ENCODE measurements at regions not wholly inside any gene's neighbourhood (a gene's known extent, or its start where the extent isn't known, plus 50 kb on each side); places are given as distances from the start of the nearest gene placed in this dataset.

DNA sequence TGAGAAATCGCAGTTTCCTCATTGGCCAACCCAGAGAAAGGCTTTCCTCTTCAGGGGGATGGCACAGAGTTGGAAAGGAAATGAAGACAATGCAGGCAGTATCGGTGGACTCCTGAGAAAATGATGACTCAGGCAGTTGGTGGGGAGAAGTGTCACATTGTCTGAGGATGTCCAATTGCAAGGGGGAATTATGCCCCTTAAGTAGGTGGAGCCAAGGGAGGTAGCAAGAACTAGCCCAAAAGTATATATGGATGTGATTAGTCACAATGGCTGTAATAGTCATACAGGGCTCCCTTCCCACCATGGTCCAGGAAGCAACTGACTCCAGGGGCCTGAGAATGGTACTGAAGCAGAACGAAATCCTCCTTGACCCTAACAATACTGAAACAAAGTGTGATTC, 58.3 kb upstream of the EGFR start:
- no peaks in the 10 kb centered on the region for H3K36me3 ChIP-seq
- no peak overlapping the region for H3K27ac ChIP-seq
- peaks cover 0 to 8% (median 0%) of the 10 kb centered on the region in 3 donors for H3K27me3 ChIP-seq
- intact Hi-C loops (cut with DNase I; ENCODE audit: low total_unique reads) (no loop called here), in situ Hi-C loops (cut with MboI; ENCODE audit: low sequenced_read_pairs in 4 of 4) (no loop called here)
- DNase-seq: no peak
- H3K4me3 ChIP-seq: no peak overlapping the region
- no peaks in the 10 kb centered on the region for H3K9me3 ChIP-seq
- TF ChIP-seq POLR2A (IDR thresholded peaks at IDR 0.05): no peak
- ATAC-seq: no peak
- H3K4me1 ChIP-seq: no peaks in the 10 kb centered on the region

DNA sequence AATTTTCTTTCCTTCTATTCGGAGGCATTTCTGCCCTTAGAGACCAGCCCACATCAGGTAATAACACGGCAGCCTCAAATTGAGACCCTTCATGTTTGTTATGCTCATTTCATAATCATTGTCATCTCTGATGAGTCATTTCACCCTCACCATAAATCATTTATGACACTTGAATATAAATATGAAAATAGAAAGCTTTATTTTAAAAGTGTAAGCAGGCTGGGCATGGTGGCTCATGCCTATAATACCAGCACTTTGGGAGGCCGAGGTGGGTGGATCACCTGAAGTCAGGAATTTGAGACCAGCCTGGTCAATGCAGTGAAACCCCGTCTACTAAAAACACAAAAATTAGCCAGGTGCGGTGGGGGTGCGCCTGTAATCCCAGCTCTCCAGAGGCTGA, 57.4 kb upstream of the EGFR start:
- DNase-seq (no peak), ATAC-seq (no peak)
- Histone ChIP-seq H3K9me3 (no peaks in the 10 kb centered on the region), H3K4me1 (no peaks in the 10 kb centered on the region), H3K27me3 (peaks cover 0 to 8% (median 0%) of the 10 kb centered on the region in 3 donors), H3K4me3 (no peak overlapping the region), H3K36me3 (no peaks in the 10 kb centered on the region), H3K27ac (no peak overlapping the region)
- in situ Hi-C loops (cut with MboI; ENCODE audit: low sequenced_read_pairs in 4 of 4) (no loop called here), intact Hi-C loops (cut with DNase I; ENCODE audit: low total_unique reads) (no loop called here)
- no peak for TF ChIP-seq POLR2A (IDR thresholded peaks at IDR 0.05)
- TF ChIP-seq, protein P1, sequence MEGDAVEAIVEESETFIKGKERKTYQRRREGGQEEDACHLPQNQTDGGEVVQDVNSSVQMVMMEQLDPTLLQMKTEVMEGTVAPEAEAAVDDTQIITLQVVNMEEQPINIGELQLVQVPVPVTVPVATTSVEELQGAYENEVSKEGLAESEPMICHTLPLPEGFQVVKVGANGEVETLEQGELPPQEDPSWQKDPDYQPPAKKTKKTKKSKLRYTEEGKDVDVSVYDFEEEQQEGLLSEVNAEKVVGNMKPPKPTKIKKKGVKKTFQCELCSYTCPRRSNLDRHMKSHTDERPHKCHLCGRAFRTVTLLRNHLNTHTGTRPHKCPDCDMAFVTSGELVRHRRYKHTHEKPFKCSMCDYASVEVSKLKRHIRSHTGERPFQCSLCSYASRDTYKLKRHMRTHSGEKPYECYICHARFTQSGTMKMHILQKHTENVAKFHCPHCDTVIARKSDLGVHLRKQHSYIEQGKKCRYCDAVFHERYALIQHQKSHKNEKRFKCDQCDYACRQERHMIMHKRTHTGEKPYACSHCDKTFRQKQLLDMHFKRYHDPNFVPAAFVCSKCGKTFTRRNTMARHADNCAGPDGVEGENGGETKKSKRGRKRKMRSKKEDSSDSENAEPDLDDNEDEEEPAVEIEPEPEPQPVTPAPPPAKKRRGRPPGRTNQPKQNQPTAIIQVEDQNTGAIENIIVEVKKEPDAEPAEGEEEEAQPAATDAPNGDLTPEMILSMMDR (IDR thresholded peaks at IDR 0.05 in 4 of 5, conservative IDR thresholded peaks at IDR 0.05 in 1 of 5): no peak

DNA sequence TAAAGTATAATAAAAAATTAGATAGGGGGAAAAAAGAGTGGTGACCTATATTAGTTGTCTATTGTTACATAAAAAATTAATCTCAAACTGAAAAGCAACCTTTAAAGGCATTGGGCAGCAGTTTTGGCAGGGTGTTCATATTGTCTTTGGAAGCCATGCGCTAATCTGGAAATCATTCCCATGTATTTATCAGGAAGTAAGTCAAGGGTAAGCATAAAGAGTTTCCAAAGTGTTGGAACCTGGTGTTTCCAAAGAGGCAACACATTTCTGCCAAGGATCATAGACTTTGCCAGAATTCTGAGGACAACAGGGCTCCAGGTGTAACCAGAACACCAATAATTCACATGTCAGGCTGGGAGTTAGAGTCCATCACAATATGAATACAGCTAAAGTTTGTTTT, 55.7 kb upstream of the EGFR start:
- Histone ChIP-seq H3K9me3 (no peaks in the 10 kb centered on the region), H3K4me1 (no peaks in the 10 kb centered on the region), H3K4me3 (no peak overlapping the region), H3K27me3 (no peaks in the 10 kb centered on the region), H3K27ac (no peak overlapping the region), H3K36me3 (no peaks in the 10 kb centered on the region)
- in situ Hi-C loops (cut with MboI; ENCODE audit: low sequenced_read_pairs in 4 of 4): no loop called here
- intact Hi-C loops (cut with DNase I; ENCODE audit: low total_unique reads): no loop called here
- ATAC-seq (no peak), DNase-seq (no peak)
- TF ChIP-seq, protein P1 (IDR thresholded peaks at IDR 0.05 in 4 of 5, conservative IDR thresholded peaks at IDR 0.05 in 1 of 5): no peak
- no peak for TF ChIP-seq POLR2A (IDR thresholded peaks at IDR 0.05)

DNA sequence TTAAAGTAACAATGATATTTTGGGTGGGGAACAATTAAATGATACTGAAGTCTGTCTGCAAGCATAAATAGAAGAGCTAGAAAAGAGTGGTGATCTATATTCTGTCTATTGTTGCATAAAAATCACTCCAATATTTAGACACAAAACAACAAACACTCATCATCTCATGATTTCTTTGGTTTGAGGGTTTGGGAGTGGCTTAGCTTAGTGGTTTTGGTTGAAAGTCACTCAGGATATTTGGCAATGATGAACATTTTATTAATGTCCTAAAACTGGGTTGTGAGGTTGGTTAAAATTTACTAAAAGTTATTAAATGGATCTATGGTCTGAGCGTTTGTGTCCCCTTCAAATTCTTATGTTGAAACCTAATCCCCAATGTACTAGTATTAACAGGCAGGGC, 54.7 kb upstream of the EGFR start:
- TF ChIP-seq, protein P1 (IDR thresholded peaks at IDR 0.05 in 4 of 5, conservative IDR thresholded peaks at IDR 0.05 in 1 of 5): no peak
- no peak for TF ChIP-seq POLR2A (IDR thresholded peaks at IDR 0.05)
- no peak overlapping the region for H3K27ac ChIP-seq
- intact Hi-C loops (cut with DNase I; ENCODE audit: low total_unique reads) (no loop called here), in situ Hi-C loops (cut with MboI; ENCODE audit: low sequenced_read_pairs in 4 of 4) (no loop called here)
- no peak for ATAC-seq
- no peaks in the 10 kb centered on the region for H3K4me1 ChIP-seq
- no peak for DNase-seq
- no peak overlapping the region for H3K4me3 ChIP-seq
- no peaks in the 10 kb centered on the region for H3K27me3 ChIP-seq
- no peaks in the 10 kb centered on the region for H3K36me3 ChIP-seq
- H3K9me3 ChIP-seq: no peaks in the 10 kb centered on the region

DNA sequence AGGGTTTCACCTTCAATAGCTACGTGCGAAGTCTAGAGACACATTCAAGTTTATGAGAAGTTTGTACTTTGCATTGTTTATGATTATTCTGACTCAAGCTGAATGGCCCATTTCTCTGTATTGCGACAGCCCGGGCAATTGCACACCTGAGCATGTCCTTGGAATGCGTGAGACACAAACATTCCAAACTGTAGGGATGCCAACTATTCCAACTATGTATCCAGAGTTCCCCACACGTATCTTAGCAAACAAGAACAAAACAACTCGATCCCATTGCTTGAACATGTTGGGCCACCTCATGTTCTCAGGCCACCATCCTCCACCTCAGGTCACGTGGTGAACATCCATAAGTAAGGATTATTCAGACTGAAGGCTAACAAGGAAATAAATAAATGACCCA, 51.4 kb upstream of the EGFR start:
- in situ Hi-C loops (cut with MboI; ENCODE audit: low sequenced_read_pairs in 4 of 4): no loop called here
- TF ChIP-seq, protein P1 (IDR thresholded peaks at IDR 0.05 in 4 of 5, conservative IDR thresholded peaks at IDR 0.05 in 1 of 5): no peak
- no peak for TF ChIP-seq POLR2A (IDR thresholded peaks at IDR 0.05)
- no peaks in the 10 kb centered on the region for H3K4me1 ChIP-seq
- H3K27ac ChIP-seq: no peak overlapping the region
- peaks cover 0 to under 1% (median 0%) of the 10 kb centered on the region in 3 donors for H3K9me3 ChIP-seq
- H3K27me3 ChIP-seq: no peaks in the 10 kb centered on the region
- ATAC-seq (no peak), DNase-seq (no peak)
- no peaks in the 10 kb centered on the region for H3K36me3 ChIP-seq
- intact Hi-C loops (cut with DNase I; ENCODE audit: low total_unique reads): no loop called here
- H3K4me3 ChIP-seq: no peak overlapping the region

Measured in gastrocnemius medialis (tissue), 4 donors.